Progenitor cell of endocrine pancreas (in vitro differentiated cells): ENCODE measurements at regions not wholly inside any gene's neighbourhood (a gene's known extent, or its start where the extent isn't known, plus 50 kb on each side); places are given as distances from the start of the nearest gene placed in this dataset.

Experiments used
- DNase-seq: peaks from one replicate; pipeline ENCODE4 v3.0.0; 2021; ENCODE audit warnings: low spot score; ENCODE audit not compliant: unreplicated experiment
- H3K27ac Mint-ChIP-seq: 2 replicates; pipeline ENCODE4 v1.8.0; 2021; ENCODE audit warnings: mild to moderate bottlenecking, moderate library complexity, mixed read lengths
- H3K27me3 Mint-ChIP-seq: 2 replicates; pipeline ENCODE4 v1.8.0; 2021; ENCODE audit warnings: mixed read lengths
- H3K36me3 Mint-ChIP-seq: 2 replicates; pipeline ENCODE4 v1.8.0; 2022; ENCODE audit warnings: mixed read lengths; ENCODE audit not compliant: insufficient read depth
- H3K4me1 Mint-ChIP-seq: 2 replicates; pipeline ENCODE4 v1.8.0; 2021; ENCODE audit warnings: low read depth, mixed read lengths
- H3K4me3 Mint-ChIP-seq: 2 replicates; pipeline ENCODE4 v1.8.0; 2021; ENCODE audit warnings: low read depth, mild to moderate bottlenecking, moderate library complexity, mixed read lengths
- H3K9me3 Mint-ChIP-seq: 2 replicates; pipeline ENCODE4 v1.8.0; 2021; ENCODE audit warnings: low read depth, mixed read lengths
- CTCF ChIP-seq: fragments of 200-600 bp; sonication (generic); IDR thresholded peaks from one replicate; pipeline ENCODE4 v1.5.0; 2021; ENCODE audit warnings: antibody characterized with exemption, mild to moderate bottlenecking; ENCODE audit not compliant: unreplicated experiment

- Mint-ChIP-seq H3K4me1 (peaks cover 2% of the 10 kb centered on the region), H3K9me3 (no peaks in the 10 kb centered on the region), H3K27me3 (no peaks in the 10 kb centered on the region), H3K36me3 (no peaks in the 10 kb centered on the region), H3K4me3 (no peak overlapping the region), H3K27ac (no peak overlapping the region)
- DNase-seq: no peak
- TF ChIP-seq CTCF: no peak
Observed at GRCh38 chr2:152825834-152826233, 107.4 kb downstream of the ARL6IP6 start.

- H3K27me3 Mint-ChIP-seq: no peaks in the 10 kb centered on the region
- no peaks in the 10 kb centered on the region for H3K9me3 Mint-ChIP-seq
- DNase-seq: no peak
- peaks cover 2% of the 10 kb centered on the region for H3K4me1 Mint-ChIP-seq
- no peaks in the 10 kb centered on the region for H3K36me3 Mint-ChIP-seq
- TF ChIP-seq CTCF: no peak
- H3K27ac Mint-ChIP-seq: no peak overlapping the region
- no peak overlapping the region for H3K4me3 Mint-ChIP-seq
Observed at GRCh38 chr2:152823905-152824304, 105.5 kb downstream of the ARL6IP6 start.

GRCh38 chr2:152822676-152823075 lies 104.3 kb downstream of the ARL6IP6 start:
- Mint-ChIP-seq H3K4me3 (no peak overlapping the region), H3K27ac (no peak overlapping the region), H3K27me3 (no peaks in the 10 kb centered on the region), H3K4me1 (peaks cover 2% of the 10 kb centered on the region), H3K36me3 (no peaks in the 10 kb centered on the region), H3K9me3 (no peaks in the 10 kb centered on the region)
- no peak for TF ChIP-seq CTCF
- no peak for DNase-seq

GRCh38 chr2:152820048-152820447 lies 101.6 kb downstream of the ARL6IP6 start:
- DNase-seq: no peak
- Mint-ChIP-seq H3K27ac (no peak overlapping the region), H3K27me3 (no peaks in the 10 kb centered on the region), H3K4me3 (no peak overlapping the region), H3K4me1 (peaks cover 2% of the 10 kb centered on the region), H3K36me3 (no peaks in the 10 kb centered on the region), H3K9me3 (no peaks in the 10 kb centered on the region)
- TF ChIP-seq CTCF: no peak

GRCh38 chr2:152815634-152816257 lies 97.3 kb downstream of the ARL6IP6 start:
- H3K4me3 Mint-ChIP-seq: no peak overlapping the region
- DNase-seq: no peak
- no peak for TF ChIP-seq CTCF
- H3K36me3 Mint-ChIP-seq: peaks cover 2% of the 10 kb centered on the region
- H3K4me1 Mint-ChIP-seq: no peaks in the 10 kb centered on the region
- no peaks in the 10 kb centered on the region for H3K27me3 Mint-ChIP-seq
- peaks cover 13% of the 10 kb centered on the region for H3K9me3 Mint-ChIP-seq
- no peak overlapping the region for H3K27ac Mint-ChIP-seq
